GM19467 (cell line): ENCODE measurements at regions not wholly inside any gene's neighbourhood (a gene's known extent, or its start where the extent isn't known, plus 50 kb on each side); places are given as distances from the start of the nearest gene placed in this dataset.
"Not testable (repeated sequence)": the region's sequence is repeated elsewhere in the genome, so short reads cannot be mapped to it uniquely, and the experiment has no call there.

ENCODE experiments used
- ATAC-seq: cut with Tn5 transposase; IDR thresholded peaks from one replicate; pipeline ENCODE4 v1.9.1; 2021; ENCODE audit warnings: mild to moderate bottlenecking, moderate library complexity; ENCODE audit not compliant: unreplicated experiment

DNA sequence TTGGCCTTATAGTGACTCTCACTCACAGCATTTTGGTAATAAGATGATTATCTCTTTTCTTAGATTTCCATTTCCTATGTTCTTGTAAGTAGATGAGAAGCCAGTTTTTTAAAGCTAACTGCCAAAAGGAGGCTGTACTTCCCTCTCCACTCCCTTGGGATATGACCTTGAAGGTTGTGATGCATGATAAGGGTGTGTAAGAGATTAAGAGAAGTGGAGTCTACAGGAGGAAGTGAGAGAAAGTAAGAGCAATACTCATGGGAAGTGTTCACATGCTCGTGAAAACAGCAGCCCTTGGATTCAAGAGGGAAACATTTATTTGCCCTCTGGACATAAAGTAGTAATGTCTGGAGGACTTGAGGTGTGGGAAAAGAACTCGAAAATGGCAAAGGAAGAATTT, 171.5 kb downstream of the EVA1A start:
- no peak for ATAC-seq

DNA sequence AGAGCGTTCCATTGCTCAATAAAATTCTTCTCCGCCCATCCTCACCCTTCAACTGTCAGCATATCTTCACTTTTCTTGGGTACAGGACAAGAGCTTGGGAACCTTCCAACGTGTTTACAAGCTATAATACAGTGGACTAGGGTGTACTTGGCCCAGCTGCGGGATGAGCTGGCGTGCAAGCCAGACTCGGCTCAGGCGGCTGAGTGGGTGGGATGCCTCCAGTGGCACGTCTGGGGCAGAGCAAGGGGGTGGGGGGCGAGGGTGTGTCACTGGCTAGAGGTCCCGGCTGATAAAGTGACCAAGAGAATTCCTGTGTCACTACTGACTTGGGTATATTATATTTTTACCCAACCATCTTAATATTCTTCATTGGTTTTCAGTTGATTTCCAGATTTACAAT, 179.7 kb downstream of the EVA1A start:
- ATAC-seq, result no peak

DNA sequence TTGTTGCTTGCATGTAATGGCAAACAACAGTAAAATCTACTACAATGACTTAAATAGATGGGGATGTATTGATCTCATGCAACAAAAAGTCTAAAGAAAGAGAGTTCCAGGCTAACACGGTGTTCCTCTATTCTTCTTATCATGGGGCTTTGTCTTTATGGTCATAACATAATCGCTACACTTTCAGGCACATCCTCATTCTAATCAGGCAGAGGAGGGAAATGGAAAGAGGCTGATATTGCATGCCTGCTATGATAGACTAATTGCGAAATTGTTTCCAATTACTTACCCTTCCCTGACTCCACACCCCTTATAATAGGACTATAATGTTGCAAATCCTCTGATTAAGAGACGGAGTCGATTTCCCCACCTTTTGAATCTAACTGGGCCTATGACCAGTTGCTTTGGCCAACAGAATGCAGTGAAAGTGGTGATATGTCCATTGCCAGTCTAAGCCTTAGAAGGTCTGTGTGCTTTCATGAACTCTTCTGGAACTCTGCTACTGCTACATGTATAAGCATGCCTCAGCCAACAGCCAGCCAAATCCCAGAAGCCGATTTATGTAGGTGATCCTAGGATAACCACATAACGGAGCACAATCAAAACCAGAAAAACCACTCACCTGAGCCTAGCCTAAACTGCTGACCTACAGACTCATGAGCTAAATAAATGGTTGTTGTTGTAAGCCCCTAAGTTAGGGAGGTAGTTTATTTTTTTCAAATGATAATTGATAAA, 180.3 kb upstream of the TACR1 start:
- no peak for ATAC-seq

DNA sequence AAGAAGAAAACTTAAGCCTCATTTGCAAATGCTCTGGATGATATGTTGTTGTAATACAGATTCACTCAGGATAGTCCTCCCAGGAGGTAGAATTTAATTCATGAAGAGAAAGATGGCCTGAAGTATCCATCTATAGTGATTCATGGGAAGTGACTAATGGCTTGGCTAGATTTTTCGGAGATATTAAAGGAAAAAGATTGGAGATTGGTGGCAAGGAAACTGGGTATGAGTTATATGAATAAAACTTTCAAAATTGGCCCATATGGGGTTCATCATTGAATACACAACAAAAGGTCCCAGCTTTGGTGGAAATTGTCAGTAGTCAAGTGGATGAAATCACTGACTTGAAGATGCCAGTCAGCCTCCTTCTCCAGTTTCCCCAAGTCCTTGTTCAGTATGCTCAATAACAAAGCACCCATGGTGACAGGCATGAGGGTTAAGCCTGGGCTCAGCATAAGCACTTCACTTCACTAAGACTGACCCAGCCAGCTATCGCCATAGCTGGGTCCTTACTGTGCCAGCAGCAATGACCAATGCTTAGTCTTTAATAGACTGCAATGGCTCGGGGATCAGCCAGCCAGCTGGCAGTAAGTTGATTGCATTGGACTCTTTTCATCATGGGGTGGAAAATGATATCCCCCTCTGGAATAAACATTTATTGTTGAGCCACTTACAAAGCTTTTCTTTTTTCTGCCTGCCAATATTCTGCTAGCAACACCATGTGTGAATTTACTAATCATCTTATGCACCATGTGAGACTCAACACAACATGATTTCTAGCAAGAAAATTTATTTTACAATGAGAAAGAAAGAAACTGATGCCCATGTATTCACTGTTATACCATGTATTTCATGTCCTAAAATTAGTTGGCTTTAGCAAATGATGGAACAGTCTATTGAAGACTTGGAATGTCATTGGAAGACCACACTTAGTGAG, 176.6 kb upstream of the TACR1 start:
- ATAC-seq, result no peak

DNA sequence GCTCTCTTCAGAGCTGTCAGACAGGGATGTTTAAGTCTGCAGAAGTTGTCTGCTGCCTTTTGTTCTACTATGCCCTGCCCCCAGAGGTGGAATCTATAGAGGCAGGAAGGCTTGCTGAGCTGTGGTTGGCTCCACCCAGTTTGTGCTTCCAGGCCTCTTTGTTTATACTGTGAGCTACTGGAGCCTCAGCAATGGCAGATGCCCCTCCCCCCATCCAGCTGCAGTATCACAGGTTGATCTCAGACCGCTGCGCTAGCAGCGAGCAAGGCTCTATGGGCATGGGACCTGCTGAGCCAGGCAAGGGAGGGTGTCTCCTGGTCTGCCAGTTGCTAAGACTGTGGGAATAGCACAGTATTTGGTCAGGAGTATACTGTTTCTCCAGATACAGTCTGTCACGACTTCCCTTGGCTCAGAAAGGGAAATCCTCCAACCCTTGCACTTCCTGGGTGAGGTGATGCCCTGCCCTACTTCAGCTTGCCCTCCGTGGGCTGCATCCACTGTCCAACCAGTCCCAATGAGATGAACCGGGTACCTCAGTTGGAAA, 175.2 kb upstream of the TACR1 start:
- not testable (repeated sequence) for ATAC-seq

DNA sequence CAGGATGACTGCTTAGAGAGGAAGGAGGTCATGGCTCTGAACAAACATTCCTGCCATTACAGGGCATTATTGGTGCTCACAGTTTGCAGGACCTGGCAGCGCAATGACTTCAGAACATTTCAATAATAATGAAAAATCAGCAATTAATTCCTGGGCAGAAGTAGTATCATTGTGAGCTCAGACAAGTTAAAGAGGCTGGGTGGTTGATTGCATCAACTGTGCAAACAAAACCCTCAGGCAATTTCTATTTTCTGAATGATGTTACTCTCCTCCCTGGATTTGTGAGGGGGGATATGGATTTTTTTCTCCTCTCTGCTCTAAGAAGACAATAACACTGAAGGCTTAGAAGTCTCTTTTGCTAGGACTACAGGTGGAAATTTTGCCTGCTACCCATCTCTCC, 168.1 kb upstream of the TACR1 start:
- no peak for ATAC-seq

DNA sequence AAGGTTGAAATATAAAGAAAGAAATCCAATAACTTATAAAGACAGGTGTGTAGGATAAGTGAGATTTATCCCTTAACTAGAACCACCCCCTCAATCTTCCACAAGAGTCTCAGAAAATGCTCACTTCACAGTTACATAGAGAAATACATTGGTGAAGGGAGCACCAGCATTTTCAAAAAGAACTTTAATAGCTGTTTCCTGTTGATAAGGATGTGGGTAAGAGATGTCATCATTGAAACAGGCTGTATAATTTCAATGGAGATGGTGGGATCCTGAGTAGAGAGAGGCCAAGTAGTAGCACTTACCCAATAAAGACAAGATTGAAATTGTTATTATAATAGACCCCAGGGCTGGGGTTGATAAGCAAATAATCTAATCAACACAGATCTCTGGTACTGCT, 162.2 kb upstream of the TACR1 start:
- no peak for ATAC-seq

DNA sequence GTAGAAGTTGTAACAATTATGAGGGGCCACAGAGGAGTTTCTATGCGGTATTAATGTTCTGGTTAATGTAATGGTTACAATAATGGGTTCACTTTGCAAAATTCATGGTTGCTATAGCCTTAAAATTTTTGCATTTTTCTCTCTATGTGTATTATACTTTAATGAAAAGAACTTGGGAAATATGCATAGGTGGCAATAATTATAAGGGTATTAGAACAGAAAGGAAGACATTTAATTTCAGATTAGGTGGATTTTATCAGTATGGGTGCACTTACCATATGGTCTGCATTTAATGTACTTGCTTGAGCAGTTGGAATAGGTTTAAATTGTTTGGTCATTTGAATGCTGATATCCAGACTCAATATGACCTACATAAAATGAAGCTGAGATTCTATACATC, 161.6 kb upstream of the TACR1 start:
- no peak for ATAC-seq

DNA sequence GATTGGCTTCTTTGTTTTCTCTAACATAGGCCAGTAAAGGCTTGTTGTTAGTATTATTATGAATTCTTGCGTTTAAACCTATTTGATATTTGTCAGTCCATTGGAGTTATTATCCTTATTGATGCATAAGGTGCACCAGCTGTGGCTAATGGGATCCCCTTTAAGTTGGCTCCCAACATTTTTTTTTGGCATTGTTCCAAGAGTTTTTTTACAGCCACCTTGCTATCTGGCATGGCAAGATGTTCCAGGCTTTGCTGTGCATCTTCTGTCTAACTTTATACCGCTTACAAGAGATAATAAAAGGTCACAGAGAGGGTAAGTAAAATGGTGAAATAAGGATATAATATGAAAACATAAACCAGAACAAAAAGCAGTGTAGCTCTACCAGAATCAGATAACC, 157.5 kb upstream of the TACR1 start:
- no peak for ATAC-seq

DNA sequence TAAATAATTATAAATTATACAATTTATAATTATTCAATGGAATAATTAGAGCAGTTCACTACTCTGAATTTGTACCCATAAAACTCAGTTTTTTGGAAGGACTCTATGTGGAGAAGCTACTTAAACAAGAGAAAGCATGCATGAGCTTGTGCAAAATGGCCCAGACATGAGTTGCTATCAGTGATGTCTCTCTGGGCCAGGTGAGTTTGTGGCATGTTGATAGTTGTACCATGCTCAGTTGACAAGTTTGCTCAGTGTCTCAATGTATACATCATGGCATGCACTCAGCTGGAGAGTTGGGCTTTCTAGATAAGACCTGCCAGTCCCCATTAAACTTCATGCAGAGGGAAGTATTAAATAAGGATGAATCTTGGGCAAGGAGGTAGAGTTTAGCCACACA, 153.8 kb upstream of the TACR1 start:
- ATAC-seq, result no peak

DNA sequence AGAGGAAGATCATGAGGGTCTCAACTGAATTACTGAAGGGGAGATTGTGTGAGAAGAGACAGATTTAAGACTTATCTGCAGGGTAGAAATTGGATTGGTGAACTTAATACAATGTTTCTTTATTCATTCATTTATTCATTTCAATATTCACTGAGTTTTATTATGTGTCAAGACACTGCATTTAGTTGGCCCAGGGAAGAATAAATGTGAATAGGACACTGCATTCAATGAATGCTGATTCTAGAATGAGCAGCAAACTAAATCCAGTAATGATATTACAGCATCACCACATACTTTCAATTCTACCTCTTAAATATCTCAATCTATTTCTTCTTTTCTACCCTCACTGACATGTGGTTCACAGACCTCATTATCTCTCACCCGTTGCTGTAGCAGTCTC, 149.0 kb upstream of the TACR1 start:
- no peak for ATAC-seq

DNA sequence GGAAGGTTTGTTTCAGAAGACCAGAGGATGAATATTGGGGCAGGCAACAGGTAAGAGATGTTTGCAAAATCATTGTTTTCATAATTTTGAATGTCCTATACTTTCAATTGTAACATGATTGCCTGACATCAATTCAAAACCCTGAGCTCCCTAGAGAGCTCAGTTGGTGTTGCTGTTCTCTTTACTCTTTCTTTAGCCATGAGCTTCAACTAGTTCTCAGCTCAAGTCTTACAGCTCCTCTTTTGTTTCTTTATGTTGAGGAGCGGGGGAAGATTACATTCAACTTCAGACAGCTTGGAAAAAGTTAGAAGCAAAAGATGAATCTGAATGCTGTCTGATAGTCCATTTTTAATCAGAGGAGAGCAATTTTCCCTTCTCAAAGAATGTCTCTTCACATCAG, 144.8 kb upstream of the TACR1 start:
- ATAC-seq, result no peak

DNA sequence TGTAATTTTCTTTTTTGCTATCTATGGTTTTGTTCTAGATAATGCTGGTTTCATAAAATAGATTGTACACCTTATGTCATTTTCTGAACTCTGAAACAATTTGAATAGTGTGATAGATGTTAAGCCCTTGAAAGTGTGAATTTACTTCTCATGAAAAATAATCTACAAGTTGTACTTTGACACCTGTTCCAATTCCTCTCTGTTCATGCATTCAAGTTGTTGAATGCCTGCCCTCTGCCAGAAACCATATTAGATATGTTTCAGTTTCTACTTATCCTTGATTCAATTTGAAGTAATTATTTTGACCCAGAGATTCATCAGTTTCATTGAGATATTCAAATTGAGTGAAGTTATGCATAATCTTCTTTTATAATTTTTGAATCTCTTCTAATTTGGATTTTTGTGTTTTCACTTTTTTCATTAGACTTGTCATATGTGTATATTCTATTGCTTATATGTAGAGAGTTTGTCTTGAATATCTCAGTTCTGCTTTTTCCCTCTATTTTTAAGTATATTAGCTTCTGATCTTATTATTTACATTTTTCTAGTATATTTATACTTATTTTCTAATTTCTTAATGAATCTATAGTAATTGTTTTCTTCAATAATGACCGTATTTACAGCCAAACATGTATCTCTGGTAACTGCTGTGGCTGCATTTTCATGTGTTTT, 143.3 kb upstream of the TACR1 start:
- peak; percentile 68 for ATAC-seq

DNA sequence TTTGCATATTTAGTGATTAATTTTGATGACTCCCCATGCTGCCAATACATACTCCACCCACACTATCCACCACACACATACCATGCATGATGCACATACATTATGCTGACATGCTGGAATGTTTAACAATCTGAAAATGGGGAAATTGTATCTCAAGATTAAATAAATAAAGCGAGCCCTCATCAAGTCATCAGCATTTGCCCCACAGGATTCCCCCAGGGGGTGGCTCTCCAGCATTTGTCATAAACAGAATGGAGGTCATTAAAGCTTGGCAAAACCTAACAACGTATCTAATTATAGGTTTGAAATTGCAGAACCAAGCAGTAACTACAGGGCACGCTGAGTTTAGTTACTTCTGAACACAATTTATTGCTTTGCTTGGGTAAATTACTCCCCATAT, 141.2 kb upstream of the TACR1 start:
- ATAC-seq, result no peak

DNA sequence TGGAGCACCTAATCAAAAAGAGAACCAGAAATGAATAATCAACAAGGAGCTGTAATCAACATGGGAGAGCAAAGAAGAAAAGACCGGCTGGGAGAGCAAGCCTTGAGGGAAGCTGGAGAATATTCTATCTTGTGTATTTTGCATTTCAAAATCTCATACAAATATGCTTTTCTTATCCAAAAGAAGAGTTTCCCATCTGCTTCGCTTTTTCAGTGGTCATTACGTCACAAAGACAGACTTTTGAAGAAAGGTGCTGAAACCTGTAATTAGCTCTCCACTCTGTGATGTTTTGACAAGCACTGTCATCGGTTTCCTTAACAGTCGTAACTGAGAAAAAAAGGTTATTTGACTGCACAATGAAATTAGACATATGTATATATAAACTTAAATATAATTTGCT, 139.1 kb upstream of the TACR1 start:
- ATAC-seq, result no peak

DNA sequence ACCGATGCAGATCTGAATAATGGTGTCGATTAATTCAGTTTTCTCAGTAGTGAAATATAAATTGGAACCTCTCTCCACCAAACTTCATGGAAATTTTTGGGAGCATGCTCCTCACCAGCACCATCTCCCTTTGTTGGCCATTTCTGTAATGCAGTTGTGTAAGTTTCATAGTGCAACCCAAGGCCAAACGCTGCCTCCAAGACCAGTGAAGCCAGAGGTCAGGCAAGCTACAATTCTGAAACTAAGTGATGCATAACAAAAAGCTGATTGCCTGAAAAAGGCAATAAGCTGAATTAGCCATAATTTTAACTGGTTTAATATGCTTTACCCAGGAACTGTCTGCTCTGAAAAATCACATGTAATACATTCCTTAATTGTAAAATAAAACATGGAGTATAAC, 138.3 kb upstream of the TACR1 start:
- ATAC-seq, result no peak

DNA sequence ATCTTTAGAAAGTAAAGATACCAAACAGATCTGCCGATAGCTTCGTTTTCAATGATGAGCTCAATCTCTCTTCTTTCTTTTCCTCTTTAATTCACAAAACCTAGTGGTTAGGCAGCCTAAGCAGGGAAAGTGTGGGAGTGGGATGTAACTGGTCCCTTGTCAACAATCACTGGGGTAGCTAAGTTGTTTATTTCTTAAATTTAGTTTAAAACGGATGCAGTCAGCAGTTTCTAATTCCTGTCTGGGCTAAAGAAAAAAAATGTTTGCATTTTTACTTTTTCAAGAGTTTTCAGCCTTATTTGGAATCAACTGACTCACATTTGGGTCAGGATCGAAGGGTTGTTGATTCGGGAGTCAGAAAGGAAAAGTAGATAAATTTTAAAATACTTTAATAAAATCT, 137.7 kb upstream of the TACR1 start:
- ATAC-seq, result no peak

DNA sequence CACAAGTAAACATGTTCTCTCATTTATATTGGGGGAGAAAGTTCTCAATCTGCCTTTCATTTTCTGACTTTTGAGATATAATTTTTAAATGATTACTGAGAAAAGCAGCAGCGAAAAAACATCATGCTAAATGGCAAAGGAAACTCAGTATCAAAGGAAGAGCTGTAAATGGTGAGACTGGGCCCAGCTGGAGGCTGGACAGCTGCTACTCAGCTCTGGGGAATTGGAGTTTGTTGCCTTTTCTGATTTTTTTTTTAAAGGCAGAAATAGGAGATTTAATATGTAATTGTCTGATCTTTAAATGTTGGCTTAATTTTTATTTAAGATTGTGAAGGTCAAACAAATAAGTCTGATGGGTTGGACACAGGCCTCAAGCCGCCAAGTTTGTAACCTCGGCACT, 137.1 kb upstream of the TACR1 start:
- ATAC-seq, result no peak

DNA sequence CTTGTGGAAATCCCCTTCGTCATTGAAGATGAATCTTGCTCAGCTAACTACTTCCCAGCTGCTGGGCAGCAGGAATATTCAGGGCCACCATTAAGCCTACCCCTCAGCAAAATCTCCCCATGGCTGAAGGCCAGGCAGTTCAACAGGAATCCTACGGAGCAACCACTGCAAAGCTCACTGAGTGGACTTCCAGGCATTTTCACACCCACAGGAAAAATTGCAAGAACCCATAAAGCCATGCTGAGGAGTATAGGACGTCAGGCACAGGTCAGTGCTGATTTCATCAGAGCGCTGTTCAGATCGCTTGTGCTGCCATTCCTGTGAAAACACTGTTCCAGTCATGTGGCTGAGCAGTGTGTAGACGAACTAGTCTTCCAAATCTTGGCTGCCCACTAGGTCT, 134.8 kb upstream of the TACR1 start:
- no peak for ATAC-seq

DNA sequence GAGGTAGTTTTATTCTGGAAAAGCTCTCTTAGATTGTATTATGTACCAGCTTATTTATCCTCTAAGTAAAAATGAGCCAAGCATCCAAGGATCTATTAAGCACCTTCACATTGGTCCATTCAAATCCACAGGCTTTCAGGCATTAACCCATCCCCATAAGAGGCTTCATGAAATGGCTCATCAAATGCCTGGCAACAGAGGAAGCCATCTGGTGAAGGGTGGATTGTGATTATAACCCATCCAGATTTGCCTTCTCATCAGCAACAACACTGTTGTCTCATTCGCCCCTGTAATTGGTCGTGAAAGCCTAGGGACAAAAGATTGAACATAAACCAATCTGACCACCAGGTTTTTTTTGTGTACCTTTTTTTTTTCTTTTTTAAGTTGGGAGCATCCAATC, 134.3 kb upstream of the TACR1 start:
- no peak for ATAC-seq

DNA sequence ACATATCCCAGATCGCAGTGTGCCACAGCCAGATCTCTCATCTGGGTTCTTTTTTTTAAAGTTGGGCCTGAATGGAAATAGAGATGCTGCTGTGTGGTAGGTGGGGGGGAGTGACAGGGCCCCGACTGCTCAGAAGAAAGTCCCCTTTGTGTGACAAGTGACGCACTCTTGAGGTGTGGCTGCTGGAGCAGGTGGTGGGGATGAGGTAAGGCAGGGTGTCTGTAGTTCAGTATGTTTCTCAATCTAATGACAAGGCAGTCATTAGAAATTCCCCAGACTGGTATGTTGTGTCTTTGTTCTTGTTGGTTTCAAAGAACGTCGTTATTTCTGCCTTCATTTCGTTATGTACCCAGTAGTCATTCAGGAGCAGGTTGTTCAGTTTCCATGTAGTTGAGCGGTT, 128.8 kb upstream of the TACR1 start:
- ATAC-seq, result no peak

DNA sequence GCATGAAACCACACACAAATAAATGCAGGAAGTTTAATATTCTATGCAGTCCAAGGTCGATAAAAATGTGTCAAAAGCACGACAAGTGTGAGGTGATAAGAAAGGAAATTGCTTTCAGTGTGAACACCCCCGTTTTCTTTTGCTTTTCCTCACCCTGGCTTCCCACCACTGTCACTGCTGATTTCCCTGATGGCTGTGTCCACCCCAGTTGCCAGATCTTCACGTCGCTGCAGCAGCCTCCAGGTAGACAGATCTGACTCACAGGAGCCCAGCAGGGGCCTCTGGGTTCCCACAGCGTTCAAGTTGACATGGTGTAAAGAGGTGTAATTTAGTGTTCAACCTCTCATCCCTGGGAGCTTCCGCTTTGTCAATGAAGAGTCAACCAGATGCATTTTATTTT, 128.0 kb upstream of the TACR1 start:
- ATAC-seq, result no peak
